ENCODE measurements at regions not wholly inside any gene's neighbourhood (a gene's known extent, or its start where the extent isn't known, plus 50 kb on each side); places are given as distances from the start of the nearest gene placed in this dataset.
"Not testable (repeated sequence)": the region's sequence is repeated elsewhere in the genome, so short reads cannot be mapped to it uniquely, and the experiment has no call there.

- no peak overlapping the region for H3K4me3 ChIP-seq (ENCODE audit: low read depth, low read length)
- DNase-seq (ENCODE audit: low read depth), result no peak
- no peaks in the 10 kb centered on the region for H3K36me3 ChIP-seq (ENCODE audit: control insufficient read depth, insufficient read depth, low read length)
- no peak for TF ChIP-seq CTCF (IDR thresholded peaks at IDR 0.05; ENCODE audit: insufficient read depth, low read length, poor library complexity, severe bottlenecking)
- no peaks in the 10 kb centered on the region for H3K27me3 ChIP-seq (ENCODE audit: control insufficient read depth, insufficient read depth, low read length)
Observed at GRCh38 chr6:14597090-14597489, 479.5 kb downstream of the CD83 start.

- DNase-seq (ENCODE audit: low read depth), result no peak
Observed at GRCh38 chr6:14598017-14598864, 480.7 kb downstream of the CD83 start.

GRCh38 chr6:14600306-14600705 is 482.7 kb downstream of the CD83 start:
- H3K4me3 ChIP-seq (ENCODE audit: low read depth, low read length); H3K27me3 ChIP-seq (ENCODE audit: control insufficient read depth, insufficient read depth, low read length); H3K36me3 ChIP-seq (ENCODE audit: control insufficient read depth, insufficient read depth, low read length); DNase-seq (ENCODE audit: low read depth): not testable (repeated sequence)

More at GRCh38 chr6:14598017-14598864, 480.7 kb downstream of the CD83 start:
- H3K36me3 ChIP-seq (ENCODE audit: control insufficient read depth, insufficient read depth, low read length), result no peaks in the 10 kb centered on the region
- H3K27me3 ChIP-seq (ENCODE audit: control insufficient read depth, insufficient read depth, low read length), result no peaks in the 10 kb centered on the region
- no peak for TF ChIP-seq CTCF (IDR thresholded peaks at IDR 0.05; ENCODE audit: insufficient read depth, low read length, poor library complexity, severe bottlenecking)
- no peak overlapping the region for H3K4me3 ChIP-seq (ENCODE audit: low read depth, low read length)

DNA sequence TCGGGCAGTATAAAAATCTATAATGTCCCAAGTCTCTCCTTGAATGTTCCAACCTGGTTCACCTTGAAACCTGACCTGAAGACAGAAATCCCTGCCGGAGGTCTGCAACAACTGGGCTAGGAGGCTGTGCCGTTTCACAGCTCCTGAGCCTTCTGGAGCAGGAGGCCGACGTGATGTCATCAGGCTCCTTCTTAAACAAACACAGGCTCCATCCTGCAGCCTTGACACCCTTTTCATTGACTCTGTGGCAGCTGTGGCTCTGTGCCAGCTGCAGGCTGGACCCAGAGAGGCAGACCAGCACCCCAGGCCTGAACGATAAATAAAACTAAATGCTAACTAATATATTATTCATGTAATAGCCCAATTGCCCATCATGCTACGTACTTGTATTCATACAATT is 483.9 kb downstream of the CD83 start:
- TF ChIP-seq CTCF (IDR thresholded peaks at IDR 0.05; ENCODE audit: insufficient read depth, low read length, poor library complexity, severe bottlenecking), result no peak
- no peaks in the 10 kb centered on the region for H3K27me3 ChIP-seq (ENCODE audit: control insufficient read depth, insufficient read depth, low read length)
- DNase-seq (ENCODE audit: low read depth), result no peak
- no peaks in the 10 kb centered on the region for H3K36me3 ChIP-seq (ENCODE audit: control insufficient read depth, insufficient read depth, low read length)
- no peak overlapping the region for H3K4me3 ChIP-seq (ENCODE audit: low read depth, low read length)

DNA sequence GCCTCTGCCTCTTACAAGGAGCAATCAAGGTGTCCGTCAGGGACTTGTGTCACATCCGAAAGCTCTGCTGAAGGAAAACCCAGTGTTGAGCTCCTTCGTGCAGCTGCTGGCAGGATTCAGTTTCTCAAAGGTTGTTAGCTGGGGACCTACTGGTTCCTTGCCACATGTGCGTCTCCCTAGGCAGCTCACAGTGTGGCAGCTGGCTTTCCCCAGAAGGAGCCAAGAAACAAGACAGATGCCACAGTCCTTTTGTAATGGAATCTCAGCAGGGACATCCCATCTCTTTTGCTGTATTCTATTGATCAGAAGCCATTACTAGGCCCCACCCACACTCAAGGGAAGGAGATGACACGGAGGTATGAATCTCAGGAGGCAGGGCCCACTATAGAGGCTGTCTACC is 488.8 kb downstream of the CD83 start:
- no peaks in the 10 kb centered on the region for H3K27me3 ChIP-seq (ENCODE audit: control insufficient read depth, insufficient read depth, low read length)
- no peaks in the 10 kb centered on the region for H3K36me3 ChIP-seq (ENCODE audit: control insufficient read depth, insufficient read depth, low read length)
- no peak for DNase-seq (ENCODE audit: low read depth)
- H3K4me3 ChIP-seq (ENCODE audit: low read depth, low read length), result no peak overlapping the region
- TF ChIP-seq CTCF (IDR thresholded peaks at IDR 0.05; ENCODE audit: insufficient read depth, low read length, poor library complexity, severe bottlenecking), result no peak

- no peak for TF ChIP-seq CTCF (IDR thresholded peaks at IDR 0.05; ENCODE audit: insufficient read depth, low read length, poor library complexity, severe bottlenecking)
- Histone ChIP-seq H3K27me3 (ENCODE audit: control insufficient read depth, insufficient read depth, low read length) (no peaks in the 10 kb centered on the region), H3K36me3 (ENCODE audit: control insufficient read depth, insufficient read depth, low read length) (no peaks in the 10 kb centered on the region), H3K4me3 (ENCODE audit: low read depth, low read length) (no peak overlapping the region)
- DNase-seq (ENCODE audit: low read depth), result no peak
Observed at GRCh38 chr6:14610141-14610540, 492.6 kb downstream of the CD83 start.
